ENCODE measurements at regions not wholly inside any gene's neighbourhood (a gene's known extent, or its start where the extent isn't known, plus 50 kb on each side); places are given as distances from the start of the nearest gene placed in this dataset.

DNA sequence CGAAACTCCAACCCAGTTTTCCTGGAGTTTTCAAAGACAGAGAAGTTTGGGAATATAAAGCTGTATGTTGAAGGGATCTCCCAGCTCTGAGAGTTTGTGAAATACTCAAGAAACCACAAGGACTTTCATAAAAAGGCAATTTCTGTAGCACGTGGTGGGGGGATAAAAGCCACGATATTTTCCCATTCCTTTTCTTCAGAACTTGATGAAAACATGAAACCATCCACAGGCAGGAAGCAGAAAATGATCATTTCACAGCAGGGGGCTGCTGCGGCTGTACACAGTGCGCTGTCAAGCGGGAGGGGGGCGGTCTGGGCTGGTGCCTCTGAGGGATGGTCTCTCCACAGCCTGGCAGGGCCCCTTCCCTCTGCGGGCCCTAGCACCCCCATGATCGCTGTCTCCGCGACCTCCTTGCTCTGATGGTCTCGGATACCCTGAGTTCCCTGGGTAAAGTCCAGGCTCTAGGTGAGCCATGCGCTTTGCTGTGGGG is 423.2 kb downstream of the MN1 start:
- no peak for DNase-seq

DNA sequence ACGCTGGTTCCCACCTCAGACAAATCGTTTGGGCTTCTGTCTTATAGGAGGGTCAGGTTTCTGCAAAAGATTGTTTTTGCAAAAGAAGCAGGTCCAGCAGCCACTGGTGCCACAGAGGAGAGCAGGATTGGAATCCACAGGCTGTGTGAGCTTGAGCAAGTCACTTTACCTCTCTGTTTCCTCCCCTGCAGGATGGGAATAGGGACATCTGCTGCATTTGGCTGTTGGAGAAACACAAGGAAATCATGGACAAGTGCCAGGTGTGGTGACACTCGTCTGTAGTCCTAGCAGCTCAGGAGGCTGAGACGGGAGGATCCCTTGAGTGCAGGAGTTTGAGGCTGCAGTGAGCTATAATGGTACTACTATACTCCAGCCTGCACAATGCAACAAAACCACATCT is 422.6 kb downstream of the MN1 start:
- DNase-seq = no peak

DNA sequence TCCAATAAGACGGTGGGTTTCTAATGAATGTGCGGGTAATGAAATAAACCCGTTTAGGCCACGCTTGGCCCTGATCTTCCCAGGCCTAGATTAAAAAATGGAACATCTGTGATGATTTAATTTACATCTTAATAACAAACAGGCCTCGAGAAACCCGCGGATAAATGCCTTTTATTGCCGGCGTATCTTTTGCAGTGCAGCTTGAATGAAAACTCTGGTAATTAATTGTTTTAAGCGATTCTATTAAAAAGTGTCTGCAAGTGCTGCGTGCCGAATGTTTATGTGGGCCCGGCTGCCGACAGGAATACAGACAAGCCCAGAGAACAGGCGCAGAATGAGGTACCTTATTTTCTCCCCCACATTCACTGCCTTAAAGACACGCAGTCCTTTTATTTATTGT is 420.7 kb downstream of the MN1 start:
- DNase-seq = no peak

DNA sequence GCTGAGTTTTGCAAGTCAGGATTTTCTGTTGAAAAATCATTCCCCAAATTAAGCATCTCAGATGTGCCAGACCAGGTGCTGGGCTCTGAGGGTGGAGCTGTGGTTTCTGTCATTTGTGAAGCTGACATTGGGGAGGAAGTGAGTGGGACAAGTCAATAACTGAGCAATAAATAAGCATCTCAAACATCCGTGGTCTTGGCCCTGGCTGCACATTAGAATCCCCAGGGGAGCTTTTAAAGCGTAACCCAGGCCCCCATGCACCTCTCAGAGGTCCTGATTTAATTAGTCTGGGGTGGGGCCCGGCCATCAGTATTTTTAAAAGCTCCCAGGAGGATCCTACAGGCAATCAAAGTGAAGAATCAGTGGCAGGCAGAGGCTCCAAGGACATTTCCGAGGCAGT is 420.0 kb downstream of the MN1 start:
- DNase-seq = peak; percentile 7

DNA sequence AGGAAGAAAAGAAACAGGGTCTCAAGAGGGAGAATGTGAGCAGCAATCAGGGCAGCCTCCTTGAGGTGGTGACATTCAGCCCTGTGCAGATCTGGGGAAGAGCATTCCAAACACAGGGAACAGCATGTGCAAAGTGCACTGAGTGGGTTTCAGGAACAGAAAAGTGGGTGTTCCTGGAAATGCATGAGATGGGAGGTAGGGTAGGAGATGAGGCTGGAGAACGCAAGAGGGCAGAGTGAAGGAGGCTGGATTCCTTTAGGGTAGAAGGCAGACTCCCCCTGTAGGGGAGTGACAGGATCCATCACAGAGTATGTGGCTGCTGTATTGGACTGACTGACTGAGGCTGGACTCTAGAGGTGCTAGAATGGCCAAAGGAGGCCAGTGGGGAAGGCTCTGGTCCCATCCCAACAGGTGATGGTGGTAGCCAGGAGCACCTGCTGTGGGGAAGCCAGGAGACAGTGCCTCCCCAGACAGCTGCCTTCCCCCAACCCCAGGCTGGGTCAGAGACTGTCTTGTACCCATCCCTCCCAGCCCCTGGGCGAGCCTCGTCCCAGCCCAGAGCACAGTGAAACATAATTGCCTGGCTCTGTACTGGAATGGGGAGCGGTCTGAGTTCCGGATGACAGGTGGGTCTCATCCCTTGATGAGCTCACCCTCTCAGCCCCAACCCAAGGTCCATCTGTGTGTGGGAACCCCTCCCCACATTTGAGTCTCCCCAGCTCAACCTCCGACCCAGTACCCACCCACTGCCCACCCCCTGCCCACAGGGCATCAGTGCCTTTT is 419.4 kb downstream of the MN1 start:
- DNase-seq = no peak

DNA sequence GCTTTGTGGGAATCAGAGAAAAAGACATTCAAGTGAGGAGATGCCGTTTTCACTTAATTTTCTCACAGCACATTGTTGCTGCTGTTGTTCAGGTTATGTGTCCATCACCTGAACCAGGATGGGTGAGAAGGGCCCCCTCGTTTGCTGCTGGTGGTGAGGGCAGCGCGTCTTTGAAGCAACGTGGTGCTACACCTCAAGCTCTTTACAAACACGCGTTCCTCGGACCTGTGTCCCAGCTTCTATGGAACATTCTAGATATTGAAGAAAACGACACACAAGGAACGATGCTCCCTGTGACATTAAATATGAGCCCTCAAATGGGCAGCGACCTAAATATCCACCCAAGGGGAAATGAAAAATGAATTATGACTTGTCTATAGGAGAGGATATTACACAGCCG is 418.6 kb downstream of the MN1 start:
- DNase-seq = no peak

DNA sequence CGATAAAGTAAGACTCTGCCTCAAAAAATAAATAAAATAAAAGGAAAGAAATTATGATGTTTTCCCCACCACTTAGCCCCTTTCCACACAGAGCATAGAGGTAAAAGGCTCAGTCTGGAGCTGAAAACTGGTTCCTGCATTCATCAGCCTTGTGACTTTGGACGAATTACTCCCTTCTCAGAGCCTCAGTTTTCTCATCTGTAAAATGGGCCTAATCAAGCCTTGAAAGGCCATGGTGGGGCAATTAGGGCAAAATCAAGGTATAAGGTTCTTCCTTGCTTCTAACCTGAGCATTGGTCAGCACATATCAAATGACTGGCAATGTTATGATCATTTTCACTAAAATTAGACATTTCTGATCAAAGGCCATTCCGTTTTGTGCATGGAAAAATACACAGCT is 417.7 kb downstream of the MN1 start:
- DNase-seq = no peak

DNA sequence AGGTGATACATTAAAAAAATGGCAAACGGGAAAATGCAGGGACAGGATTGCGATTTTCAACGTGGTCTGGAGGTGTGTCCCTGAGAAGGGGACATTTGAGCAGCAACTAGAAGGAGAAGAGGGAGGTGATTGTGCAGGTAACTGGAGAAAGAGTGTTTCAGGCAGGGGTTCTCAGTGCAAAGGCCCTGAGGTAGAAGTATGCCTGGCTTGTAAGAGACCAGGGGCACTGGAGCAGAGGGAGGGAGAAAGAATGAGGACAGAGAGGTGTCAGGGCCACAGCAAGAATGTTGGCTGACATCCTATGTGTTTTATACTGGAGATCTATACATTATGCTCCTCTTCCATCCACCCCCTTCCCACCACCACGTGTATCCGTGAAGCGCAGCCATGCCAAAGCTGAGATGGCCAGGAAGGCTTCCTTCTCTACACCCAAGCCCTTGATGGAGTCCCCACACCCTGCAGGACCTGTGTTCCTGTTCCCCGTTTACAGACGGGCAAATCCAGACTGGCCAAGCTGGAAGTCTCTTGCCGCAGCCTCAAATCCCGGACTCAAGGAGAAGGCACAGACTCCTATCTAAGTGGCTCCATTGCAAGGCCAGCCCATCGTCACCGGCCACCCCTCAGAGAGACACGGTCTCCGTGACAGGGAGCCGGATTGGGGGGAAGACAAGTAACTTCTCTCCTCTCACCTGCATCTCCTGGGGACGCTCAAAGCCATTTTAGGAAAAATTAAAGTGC is 416.1 kb downstream of the MN1 start:
- no peak for DNase-seq

DNA sequence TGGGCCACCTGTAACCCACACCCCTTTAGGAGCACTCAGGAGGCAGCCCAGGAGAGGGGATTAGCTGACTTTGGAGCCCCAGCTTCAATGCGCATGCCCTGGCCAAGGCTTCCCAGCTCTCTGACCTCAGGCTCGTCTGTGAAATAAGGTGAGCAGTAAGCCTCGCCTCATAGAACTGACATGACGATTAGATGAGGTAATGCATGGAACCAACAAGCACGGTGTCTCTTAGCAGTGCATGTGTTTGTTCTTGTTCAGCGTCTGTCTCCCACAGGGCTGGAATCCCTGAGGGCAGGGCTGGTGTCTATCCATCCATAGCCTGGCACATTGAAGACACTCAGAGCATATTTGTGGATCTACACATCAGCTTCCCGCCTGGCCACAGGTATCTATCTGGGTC is 415.4 kb downstream of the MN1 start:
- DNase-seq = no peak

DNA sequence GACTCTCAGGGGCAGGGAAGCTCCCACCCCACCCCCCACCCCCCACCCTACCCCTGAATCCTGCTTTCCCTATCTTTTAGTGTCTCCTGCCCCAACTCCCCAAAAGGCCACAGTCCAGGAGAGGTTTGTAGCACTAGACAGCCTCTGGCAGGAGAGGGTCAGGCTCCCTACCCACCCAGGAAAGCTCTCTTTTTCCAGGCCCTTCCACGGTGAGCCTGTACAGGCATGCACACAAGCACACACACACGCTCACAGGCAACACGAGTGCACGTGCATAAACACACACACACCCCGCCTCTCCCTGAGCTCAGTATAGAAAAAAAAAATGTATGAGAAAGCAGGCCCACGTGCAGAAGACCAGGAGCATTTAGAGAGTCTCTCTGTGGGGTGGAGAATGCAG is 414.0 kb downstream of the MN1 start:
- no peak for DNase-seq

DNA sequence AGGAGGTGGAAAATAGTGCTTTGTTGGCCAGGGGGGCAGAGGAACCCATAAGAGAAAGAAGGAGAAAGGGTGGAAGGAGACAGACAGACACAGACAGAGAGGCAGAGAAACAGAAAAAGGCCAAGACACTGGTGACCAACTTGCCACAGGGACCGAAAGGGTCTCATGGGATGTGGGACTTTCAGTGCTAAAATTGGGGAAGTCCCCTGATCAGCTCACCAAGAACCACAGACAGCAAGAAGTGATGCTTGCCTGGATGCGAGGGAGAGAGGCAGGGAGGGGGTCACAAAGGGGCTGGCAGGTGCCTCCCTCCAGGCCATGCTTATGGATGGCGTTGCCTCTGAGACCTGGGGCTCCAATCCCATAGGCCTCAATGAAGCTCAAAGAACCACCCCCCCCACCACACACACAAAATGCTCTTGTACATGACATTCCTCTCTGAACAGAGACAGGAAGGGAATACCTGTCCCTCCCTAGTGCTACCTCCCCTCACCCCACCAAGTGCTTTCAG is 413.4 kb downstream of the MN1 start:
- no peak for DNase-seq

DNA sequence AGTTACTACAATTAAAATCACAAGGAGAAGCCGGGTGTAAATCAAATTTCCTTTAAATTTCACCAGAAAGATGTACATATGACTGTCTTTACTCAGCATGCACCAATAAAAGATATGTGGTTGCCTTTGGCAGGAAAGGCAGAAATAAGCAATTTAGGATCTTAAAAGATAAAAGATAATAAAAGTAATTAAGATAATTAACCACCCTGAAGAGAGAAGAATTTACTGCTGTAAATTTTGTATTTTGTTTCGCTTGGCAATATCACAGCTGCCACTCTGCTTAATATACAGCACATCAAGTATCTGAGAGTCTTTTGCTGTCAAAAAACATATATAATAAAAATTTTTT is 411.9 kb downstream of the MN1 start:
- DNase-seq = no peak

DNA sequence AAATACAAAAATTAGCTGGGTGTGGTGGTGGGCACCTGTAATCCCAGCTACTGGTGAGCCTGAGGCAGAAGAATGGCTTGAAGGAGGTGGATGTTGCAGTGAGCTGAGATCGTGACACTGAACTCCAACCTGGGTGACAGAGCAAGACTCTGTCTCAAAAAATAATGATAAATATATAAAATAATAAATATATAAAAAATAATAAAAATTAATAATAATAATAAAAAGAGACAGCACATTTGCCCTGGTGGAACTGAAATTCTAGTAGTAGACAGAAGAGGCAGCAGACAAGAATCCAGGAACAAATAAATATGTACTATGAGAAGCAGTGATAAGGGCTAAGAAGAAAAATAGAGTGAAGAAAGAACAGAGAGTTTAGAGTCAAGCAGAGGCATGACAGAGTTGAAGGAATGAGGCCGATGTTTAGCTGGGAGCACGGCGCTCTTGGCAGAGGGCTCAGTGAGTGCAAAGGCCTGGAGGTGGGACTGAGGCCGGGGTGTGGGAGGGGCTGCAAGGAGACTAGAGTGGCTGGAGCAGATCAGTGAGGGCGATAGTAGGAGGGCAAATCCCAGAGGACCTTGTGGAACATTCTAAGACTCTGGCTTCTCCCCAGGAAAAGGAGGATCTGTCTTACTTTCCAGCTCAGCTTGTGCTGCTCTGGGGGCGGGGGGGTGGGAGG is 410.3 kb downstream of the MN1 start:
- DNase-seq = no peak

DNA sequence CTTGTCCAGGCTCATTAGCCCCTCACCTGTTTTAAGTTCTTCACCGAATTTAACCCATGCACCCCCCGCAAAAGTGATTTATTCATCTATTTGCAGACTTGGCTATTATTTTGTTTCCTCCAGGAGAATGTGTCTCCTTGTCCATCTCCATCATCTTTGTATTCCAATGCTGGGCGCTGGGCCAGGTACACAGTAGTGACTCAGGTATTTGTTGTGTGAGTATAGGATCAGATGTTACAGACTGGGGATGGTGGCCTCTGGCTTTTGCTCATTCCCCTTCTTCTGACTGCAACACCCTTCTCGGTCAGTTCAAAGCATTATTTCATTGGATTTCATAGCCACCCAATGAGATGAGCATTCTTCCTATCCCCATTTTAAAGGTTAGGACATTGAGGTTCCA is 408.2 kb downstream of the MN1 start:
- DNase-seq = no peak

DNA sequence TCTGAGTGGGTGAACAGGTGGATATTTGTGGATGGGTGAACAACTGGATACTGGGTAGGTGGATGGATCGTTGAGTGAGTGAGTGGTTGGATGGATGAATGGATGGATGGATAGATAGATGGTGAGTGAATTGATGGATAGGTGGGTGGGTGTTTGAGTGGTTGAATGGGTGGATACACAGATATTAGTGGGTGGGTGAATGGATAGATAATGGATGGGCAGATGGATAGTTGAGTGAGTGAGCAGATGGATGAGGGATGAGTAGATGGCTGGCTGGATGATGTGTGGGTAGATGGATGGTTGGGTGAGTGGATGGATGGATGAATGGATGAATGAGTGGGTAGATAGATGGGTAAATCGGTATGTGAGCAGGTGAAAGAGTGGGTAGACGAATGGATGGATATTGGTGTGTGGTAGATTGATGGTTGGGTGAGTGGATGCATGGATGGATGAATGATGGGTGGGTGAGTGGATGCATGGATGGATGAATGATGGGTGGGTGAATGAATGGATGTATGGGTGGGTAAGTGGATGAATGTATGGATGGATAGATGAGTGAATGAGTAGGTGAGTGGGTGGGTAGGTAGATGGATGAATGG is 406.7 kb downstream of the MN1 start:
- no peak for DNase-seq

DNA sequence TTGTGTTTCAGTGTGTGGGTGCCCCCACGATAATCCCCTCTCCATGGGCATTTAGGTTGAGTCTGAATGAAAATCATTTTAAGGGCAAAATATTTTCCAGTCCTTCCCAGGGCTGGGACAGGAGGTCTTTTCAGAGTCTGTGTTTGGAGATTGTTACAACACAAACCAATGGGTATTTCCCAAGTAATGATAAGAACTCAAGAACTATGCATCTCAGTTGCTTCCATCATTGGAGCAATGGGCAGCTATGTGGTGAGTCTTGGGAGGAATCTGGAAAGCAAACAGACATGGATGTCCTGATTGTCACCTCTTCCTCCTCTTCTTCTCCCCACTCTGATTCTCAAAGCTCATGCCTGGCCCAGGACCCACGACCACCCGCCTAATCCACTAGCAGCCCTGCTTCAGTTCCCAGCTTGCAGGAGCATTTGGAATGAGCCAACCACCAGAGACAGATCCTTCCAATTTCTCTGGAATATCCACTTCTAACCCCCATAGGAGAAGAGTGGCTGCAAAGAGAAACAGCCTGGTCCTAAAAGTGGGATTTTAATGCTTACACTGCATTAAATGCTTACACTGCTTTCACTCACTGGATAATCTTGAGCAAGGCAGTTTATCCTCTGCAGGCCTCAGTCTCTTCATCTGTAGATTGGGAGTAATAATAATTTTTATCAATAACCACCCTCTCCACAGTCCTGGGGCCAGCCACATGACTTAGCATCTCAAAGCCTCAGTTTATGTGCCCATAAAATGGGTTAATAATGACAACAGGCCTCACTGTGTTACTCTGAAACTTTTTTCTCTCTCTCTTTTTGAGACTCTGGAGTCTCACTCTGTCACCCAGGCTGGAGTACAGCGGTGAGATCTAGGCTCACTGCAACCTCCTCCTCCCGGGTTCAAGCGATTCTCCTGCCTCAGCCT is 404.3 kb downstream of the MN1 start:
- no peak for DNase-seq

DNA sequence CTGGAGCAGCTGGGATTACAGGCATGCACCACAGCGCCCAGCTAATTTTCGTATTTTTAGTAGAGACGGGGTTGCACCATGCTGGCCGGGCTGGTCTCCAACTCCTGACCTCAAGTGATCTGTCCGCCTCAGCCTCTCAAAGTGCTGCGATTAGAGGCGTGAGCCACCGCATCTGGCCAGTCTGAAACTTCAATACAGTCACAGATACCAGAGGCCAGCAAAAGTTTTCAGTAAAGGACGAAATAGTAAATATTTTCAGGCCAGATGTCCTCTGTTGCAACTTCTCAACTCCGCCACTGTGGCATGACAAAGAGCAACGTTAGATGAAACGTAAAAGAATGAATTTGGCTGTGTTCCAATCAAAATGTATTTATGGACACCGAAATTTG is 403.6 kb downstream of the MN1 start:
- DNase-seq = no peak

DNA sequence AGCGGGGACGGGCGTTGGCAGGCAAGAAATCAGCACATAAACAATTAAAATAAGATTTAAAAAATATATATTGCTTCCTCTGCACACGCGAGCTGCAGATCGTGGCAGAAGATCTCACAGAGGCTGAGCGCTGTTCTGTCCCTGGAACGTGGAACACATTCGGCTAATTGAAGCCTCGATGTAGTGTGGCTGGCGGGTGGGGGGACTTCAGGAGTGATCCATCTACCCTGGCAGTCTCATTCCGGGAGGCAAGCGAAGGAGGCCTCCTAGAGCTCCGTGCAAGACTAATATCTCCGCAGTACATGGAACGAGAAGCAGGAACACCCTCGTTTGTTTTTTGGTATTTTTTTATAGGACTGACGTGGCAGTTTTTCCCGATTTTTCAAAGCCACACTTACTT is 402.4 kb downstream of the MN1 start:
- DNase-seq = no peak

DNA sequence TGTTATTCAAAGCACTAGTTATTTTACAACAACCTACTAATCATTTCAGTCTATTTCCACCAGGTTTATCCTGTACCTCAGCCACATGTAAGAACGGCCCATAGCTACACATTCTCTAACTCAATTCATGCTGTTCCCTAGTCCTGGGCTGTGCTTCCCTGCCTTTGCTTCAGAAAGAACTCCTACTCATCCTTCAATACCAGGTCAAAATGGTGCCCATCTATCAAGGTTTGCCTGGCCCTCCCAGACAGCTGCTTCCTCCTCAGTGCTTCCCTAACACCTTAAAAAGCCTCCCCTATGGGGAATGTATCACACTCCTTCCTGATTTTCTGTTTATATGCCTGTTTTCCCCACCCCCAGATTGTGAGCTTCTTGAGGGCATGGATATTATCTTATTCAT is 400.7 kb downstream of the MN1 start:
- DNase-seq = no peak

DNA sequence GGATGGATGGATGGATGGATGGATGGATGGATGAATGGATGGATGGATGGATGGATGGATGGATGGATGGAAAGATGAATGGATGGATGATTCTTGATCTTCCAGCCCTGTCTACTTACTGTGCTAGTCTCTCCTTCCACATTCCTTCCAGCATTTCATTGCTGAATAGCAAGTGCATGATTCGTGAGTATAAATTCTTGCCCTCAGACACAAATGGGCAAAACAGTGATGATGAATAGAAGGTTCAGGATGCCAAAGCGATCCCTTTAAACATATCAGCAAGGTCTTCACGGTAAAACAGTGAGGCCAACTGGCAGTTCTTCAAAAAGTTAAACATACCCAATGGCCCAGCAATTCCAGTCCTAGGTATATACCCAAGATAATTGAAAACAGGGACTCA is 400.2 kb downstream of the MN1 start:
- DNase-seq = no peak

DNA sequence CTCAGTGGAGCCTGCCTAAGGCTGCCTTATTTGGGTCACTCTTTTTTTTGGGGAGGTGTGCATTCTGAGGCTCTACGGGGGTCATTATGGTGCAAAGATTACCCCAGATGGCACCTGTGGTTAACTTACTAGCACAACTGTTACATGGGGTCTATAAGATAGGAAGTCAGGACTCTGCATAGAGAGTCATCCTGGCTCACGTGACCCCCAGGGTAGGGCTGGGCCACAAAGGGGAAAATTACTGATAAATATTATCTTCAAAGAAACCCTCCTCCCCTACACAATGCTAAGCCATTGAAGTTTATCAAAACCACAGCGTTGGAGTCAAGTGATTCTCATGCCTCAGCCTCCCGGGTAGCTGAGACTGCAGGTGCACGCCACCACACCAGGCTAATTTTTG is 397.1 kb downstream of the MN1 start:
- no peak for DNase-seq

DNA sequence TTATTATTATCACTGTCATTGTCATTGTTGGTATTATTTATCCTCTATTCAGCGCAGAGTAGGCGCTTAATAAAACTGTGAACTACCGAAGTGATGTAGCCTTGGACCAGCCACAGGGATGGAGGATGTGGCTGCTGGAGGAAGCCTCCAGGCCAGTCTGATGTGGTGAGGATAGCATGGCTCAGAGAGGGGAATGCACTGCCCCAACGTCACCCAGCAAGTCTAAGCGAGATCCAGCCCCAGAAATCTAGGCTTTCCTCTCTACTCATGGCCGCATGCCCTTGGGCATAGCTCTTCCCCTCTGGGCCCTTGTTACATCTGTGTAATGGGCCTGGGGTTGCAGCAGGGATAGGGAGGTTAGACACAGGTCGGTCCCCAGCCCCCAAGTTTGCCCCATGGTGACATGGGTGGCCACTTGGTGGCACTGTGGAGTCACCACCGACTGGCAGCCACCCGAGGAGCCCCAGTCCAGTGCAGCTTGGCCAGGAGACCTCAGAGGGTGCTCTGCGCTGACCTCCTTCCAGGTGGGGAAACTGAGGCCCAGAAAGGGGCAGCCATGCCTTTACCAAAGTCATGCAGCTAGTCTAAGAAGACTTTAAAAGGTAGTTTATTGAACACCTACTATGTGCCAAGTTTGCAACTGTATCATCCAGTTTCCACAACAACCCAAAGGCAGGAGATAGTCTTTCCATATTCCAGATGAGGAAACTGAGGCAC is 395.7 kb downstream of the MN1 start:
- DNase-seq = peak; percentile 3

Data from NCI-H748 treated with DMSO at 0.1 percent for 48 hours (cell line).